Aorta (tissue), 5 donors: ENCODE measurements at regions not wholly inside any gene's neighbourhood (a gene's known extent, or its start where the extent isn't known, plus 50 kb on each side); places are given as distances from the start of the nearest gene placed in this dataset.

Source experiments
- ATAC-seq: fragments of 200-7000 bp; cut with Tn5 transposase; one replicate; pipeline ENCODE4 v1.9.1; 2022; ENCODE audit warnings: moderate library complexity; ENCODE audit not compliant: low FRiP score
- DNase-seq, 2 donors: peaks; one replicate each; pipeline ENCODE4 v3.0.0-alpha.2; 2020
- H3K27ac ChIP-seq, 2 donors: one replicate each; pipeline ENCODE4 v1.5.1; 2013; ENCODE audit warnings: low read length in 2 of 2, mild to moderate bottlenecking in 2 of 2, moderate library complexity in 2 of 2, control low read depth in 1 of 2, inconsistent platforms in 1 of 2, low read depth in 1 of 2
- H3K27me3 ChIP-seq, 2 donors: one replicate each; pipeline ENCODE4 v1.6.1; 2013; ENCODE audit warnings: control low read depth in 1 of 2, low read length in 1 of 2, mild to moderate bottlenecking in 1 of 2, moderate library complexity in 1 of 2; ENCODE audit not compliant: insufficient read depth in 2 of 2, control insufficient read depth in 1 of 2
- H3K36me3 ChIP-seq, 2 donors: one replicate each; pipeline ENCODE4 v1.6.1; 2013; ENCODE audit warnings: control low read depth in 1 of 2, low read length in 1 of 2, mild to moderate bottlenecking in 1 of 2; ENCODE audit not compliant: insufficient read depth in 2 of 2, control insufficient read depth in 1 of 2
- H3K4me1 ChIP-seq, 2 donors: one replicate each; pipeline ENCODE4 v1.6.1; 2013; ENCODE audit warnings: low read length in 2 of 2, control low read depth in 1 of 2, mild to moderate bottlenecking in 1 of 2, moderate library complexity in 1 of 2; ENCODE audit not compliant: insufficient read depth in 2 of 2, control insufficient read depth in 1 of 2
- H3K4me3 ChIP-seq, 2 donors: one replicate each; pipeline ENCODE4 v1.5.1; 2013; ENCODE audit warnings: low read length in 2 of 2, control low read depth in 1 of 2, mild to moderate bottlenecking in 1 of 2
- H3K9me3 ChIP-seq: one replicate; pipeline ENCODE4 v1.6.1; 2013; ENCODE audit warnings: mild to moderate bottlenecking, low read length; ENCODE audit not compliant: control insufficient read depth
- WGBS, 2 donors: extraction: QIAGEN DNeasy Blood & Tissue Kit; methylation state at CpG; one replicate each; pipeline ENCODE4 v1.1.7; 2013; 5-methylcytosine and 5-hydroxymethylcytosine counted together
- intact Hi-C, 2 donors: fragments of 100-400 bp; cut with DNase I; formaldehyde crosslinking; loops; one replicate each; pipeline versions ENCODE4 v1.14.2 to v1.15.0; 2022
- donor health status: healthy with polysubstance abuse.
- donor health status: Bipolar disorder and iron deficiency.
- donor health status: DM: no; HTN: no; CAD: no.
- donor health status: DM: no; HTN: no; CAD: no.
- donor health status: DM: yes; HTN: yes; CAD: no.

DNA sequence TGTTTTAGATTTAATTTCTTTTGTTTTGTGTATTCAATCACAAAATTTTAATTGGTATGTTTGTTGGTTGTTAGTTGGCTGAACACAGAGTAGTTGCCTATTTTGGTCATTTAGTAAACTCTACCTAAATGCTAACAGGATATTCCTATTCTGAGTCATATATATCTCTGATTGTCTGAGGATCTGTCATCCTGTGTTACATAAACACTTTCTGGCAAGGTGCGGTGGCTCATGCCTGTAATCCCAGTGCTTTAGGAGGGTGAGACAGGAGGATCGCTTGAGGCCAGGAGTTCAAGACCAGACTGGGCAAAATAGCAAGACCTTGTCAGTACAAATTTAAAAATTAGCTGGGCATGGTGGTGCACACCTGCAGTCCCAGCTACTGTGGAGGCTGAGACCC is 178.6 kb downstream of the PLCE1 start:
- peaks cover 0 to 3% of the 10 kb centered on the region in 2 donors for H3K4me1 ChIP-seq
- WGBS, 2 donors: 98 to 100% methylated on average over 2 of the region's 2 CpGs
- intact Hi-C loops: no loop called here
- no peak overlapping the region for H3K4me3 ChIP-seq
- H3K27ac ChIP-seq: no peak overlapping the region
- H3K36me3 ChIP-seq: no peaks in the 10 kb centered on the region
- no peaks in the 10 kb centered on the region for H3K9me3 ChIP-seq
- ATAC-seq: no peak
- H3K27me3 ChIP-seq: no peaks in the 10 kb centered on the region
- no peak for DNase-seq

- no peaks in the 10 kb centered on the region for H3K27me3 ChIP-seq
- no peak overlapping the region for H3K4me3 ChIP-seq
- DNase-seq (no peak), ATAC-seq (no peak)
- 75 to 80% methylated on average over 3 of the region's 3 CpGs for WGBS, 2 donors
- no peak overlapping the region for H3K27ac ChIP-seq
- no peaks in the 10 kb centered on the region for H3K36me3 ChIP-seq
- H3K4me1 ChIP-seq: peaks cover 0 to 8% of the 10 kb centered on the region in 2 donors
- intact Hi-C loops: no loop called here
- no peaks in the 10 kb centered on the region for H3K9me3 ChIP-seq
Observed at GRCh38 chr10:94173594-94173993, 179.9 kb downstream of the PLCE1 start.

DNA sequence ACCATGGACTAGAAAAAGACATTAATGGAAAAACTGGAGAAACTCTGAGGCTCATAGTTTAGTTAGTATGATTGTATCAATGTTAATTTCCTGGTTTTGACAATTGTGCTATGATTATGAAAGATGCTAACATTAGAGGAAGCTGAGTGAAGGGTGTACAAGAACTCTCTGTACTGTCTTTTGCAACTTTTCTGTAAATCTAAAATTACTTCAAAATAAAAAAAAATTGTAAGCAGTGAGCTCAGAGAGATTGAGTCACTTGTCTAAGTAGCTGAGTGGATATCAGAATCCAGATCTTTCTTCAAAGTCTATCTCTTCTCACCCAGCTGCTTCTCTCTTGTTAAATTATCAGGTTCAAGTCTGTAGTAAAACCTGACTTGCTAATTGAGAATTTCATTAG is 181.1 kb downstream of the PLCE1 start:
- Histone ChIP-seq H3K4me3 (no peak overlapping the region), H3K9me3 (no peaks in the 10 kb centered on the region), H3K27ac (no peak overlapping the region), H3K36me3 (no peaks in the 10 kb centered on the region), H3K4me1 (peaks cover 0 to 8% of the 10 kb centered on the region in 2 donors), H3K27me3 (no peaks in the 10 kb centered on the region)
- DNase-seq: no peak
- intact Hi-C loops: no loop called here
- no peak for ATAC-seq

DNA sequence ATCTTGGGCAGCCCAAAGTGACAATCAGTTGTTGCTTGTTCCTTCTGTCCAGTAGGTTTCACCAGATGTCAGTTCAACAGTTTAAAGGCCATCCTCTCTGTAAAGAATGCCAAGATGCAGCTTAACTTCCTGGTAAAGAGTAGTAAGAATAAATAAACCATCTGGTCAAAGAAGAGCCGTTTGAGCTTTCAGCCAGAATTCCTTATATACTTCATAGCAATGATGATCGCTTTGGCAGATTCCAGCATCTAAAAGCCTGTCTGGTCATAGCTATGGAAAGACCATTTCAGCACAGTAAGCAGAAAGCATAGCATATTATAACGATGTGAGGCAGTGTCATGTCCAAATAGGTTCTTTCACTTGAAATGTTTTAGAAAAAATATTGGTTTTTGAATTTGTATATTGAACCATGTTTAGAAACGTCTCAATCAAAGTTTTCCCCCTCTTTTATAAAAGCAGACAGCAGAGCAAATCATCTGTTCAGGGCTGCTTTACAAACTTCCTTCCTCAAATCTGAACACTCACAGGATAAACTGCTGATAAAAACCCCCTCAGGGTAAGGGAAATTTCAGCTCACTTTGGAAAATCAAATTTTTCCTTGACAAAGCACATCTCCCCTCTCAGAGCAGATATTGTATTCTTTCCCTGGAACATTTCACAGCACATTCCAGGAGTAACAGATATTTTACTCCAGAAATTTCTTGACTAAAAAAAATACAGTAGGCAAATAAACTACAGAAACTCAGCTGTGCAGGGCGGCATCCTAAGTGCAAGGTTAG is 184.1 kb downstream of the NOC3L start:
- no peaks in the 10 kb centered on the region for H3K9me3 ChIP-seq
- WGBS, 2 donors: 75 to 80% methylated on average over 5 of the region's 5 CpGs
- H3K36me3 ChIP-seq: no peaks in the 10 kb centered on the region
- no peak overlapping the region for H3K27ac ChIP-seq
- ATAC-seq (no peak), DNase-seq (no peak)
- no peak overlapping the region for H3K4me3 ChIP-seq
- no peaks in the 10 kb centered on the region for H3K27me3 ChIP-seq
- intact Hi-C loops: no loop called here
- H3K4me1 ChIP-seq: peaks cover 0 to 8% of the 10 kb centered on the region in 2 donors

DNA sequence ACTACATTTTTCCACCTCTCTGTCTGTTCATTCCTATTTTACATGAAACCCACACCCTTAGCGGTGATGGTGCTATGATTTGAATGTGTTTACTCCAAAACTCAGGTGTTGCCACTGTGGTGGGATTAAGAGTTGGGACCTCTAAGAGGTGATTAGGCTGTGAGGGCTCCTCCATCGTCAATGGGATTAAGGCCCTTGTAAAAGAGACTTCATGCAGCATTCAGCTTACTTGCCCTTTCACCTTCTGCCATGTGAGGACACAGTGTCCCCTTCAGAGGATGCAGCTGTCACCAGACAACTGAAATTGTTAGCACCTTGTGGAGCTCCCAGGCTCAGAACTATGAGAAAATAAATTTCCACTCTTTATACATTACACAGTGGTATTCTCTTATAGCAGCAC is 182.2 kb downstream of the NOC3L start:
- WGBS, 2 donors: 89 to 92% methylated on average over 2 of the region's 2 CpGs

DNA sequence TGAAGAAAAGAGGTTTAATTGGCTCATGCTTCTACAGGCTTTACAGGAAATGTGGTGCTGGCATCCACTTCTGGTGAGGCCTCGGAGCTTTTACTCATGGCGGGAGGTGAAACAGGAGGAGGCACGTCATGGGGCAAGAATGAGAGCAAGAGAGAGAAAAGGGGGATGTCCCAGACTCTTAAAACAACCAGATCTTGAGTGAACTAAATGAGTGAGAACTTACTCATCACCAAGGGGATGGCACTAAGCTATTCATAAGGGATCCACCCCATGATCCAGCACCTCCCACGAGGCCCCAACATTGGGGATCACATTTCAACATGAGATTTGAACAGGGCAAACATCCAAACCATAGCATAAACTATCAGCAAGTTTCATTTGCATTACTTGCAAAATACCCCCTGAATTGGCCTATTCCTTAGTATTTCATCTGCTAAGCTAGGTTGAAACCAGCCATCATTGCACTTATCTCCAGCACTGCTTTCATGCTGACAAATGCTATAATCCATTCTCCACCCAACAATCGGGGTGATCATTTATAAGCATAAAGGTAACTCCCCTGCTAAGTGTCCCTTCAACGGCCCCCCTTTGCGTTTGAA is 179.0 kb downstream of the NOC3L start:
- no peak for ATAC-seq
- Histone ChIP-seq H3K36me3 (peaks cover 0 to 3% of the 10 kb centered on the region in 2 donors), H3K9me3 (no peaks in the 10 kb centered on the region), H3K27me3 (no peaks in the 10 kb centered on the region), H3K27ac (no peak overlapping the region), H3K4me1 (no peaks in the 10 kb centered on the region), H3K4me3 (no peak overlapping the region)
- intact Hi-C loops: no loop called here
- DNase-seq: no peak
- WGBS, 2 donors: 95 to 96% methylated on average over 7 of the region's 7 CpGs

More for the DNA sequence above, 182.2 kb downstream of the NOC3L start:
- DNase-seq (no peak), ATAC-seq (no peak)
- Histone ChIP-seq H3K27ac (no peak overlapping the region), H3K4me3 (no peak overlapping the region), H3K36me3 (no peaks in the 10 kb centered on the region), H3K27me3 (no peaks in the 10 kb centered on the region), H3K4me1 (peaks cover 0 to 8% of the 10 kb centered on the region in 2 donors), H3K9me3 (no peaks in the 10 kb centered on the region)
- intact Hi-C loops: no loop called here

DNA sequence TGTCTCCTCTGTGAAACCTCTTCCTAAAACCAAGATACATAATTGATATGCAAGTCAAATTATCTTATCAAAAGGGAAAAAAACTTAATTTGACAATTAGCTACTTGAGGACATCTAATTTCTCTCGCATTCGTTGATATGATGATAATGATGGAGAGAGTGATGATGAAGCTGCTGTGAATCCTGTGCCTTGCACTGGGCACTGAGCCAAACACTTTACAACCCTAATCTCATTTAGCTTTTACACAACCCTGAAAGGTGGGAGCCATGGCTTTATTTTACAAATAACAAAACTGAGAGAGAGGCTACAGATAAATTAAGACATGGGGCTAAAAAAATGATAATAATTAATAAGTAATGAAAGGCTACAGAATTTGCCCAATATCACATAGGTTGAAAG is 176.0 kb downstream of the NOC3L start:
- 90 to 93% methylated on average over 2 of the region's 2 CpGs for WGBS, 2 donors
- no peaks in the 10 kb centered on the region for H3K27me3 ChIP-seq
- no peaks in the 10 kb centered on the region for H3K4me1 ChIP-seq
- H3K36me3 ChIP-seq: peaks cover 0 to 3% of the 10 kb centered on the region in 2 donors
- no peaks in the 10 kb centered on the region for H3K9me3 ChIP-seq
- intact Hi-C loops: no loop called here
- H3K4me3 ChIP-seq: no peak overlapping the region
- no peak overlapping the region for H3K27ac ChIP-seq
- no peak for DNase-seq
- no peak for ATAC-seq

DNA sequence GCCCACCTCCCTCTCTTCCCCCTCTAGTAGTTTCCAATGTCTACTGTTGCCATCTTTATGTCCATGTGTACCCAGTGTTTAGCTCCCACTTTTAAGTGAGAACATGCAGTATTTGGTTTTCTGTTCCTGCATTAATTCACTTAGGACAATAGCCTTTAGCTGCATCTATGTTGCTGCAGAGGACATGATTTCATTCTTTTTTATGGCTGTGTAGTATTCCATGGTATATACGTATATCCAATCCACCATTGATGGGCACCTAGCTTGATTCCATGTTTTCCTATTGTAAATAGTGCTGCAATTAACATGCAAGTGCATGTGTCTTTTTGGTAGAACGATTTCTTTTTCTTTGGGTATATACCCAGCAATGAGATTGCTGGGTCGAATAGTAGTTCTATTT is 170.4 kb downstream of the NOC3L start:
- 60 to 65% methylated on average over 3 of the region's 3 CpGs for WGBS, 2 donors
- DNase-seq (no peak), ATAC-seq (no peak)
- no peaks in the 10 kb centered on the region for H3K27me3 ChIP-seq
- no peaks in the 10 kb centered on the region for H3K9me3 ChIP-seq
- intact Hi-C loops: loop anchor here in 1 of 2 donors (5.0 kb wide), 1 partner anchor 45 kb away; no protein-coding TSS in a partner anchor
- H3K4me3 ChIP-seq: no peak overlapping the region
- H3K27ac ChIP-seq: no peak overlapping the region
- peaks cover 0 to 3% of the 10 kb centered on the region in 2 donors for H3K36me3 ChIP-seq
- peaks cover 4 to 11% of the 10 kb centered on the region in 2 donors for H3K4me1 ChIP-seq

DNA sequence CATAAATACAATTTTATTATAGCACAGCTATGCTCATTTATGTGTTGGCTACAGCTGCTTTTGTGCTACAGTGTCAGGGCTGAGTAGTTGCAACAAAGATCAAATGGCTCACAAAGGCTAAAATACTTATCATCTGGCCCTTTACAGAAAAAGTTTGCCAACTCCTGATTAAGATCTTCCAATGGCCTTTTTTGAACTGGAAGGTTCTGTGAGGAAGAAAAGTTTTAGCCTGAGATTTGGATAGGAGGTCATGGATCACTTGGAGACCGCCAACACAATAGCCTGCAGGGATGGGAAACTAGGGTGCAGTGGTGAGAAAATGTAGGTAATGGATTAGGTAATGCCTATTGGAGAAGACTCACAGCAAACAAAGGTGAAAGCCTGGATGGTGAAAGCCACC is 169.8 kb downstream of the NOC3L start:
- 44 to 54% methylated on average over 1 of the region's 1 CpG for WGBS, 2 donors
- ATAC-seq (no peak), DNase-seq (no peak)
- Histone ChIP-seq H3K4me1 (peaks cover 4 to 11% of the 10 kb centered on the region in 2 donors), H3K27me3 (no peaks in the 10 kb centered on the region), H3K27ac (peak overlapping the region in 1 of 2 donors; percentile 71), H3K36me3 (no peaks in the 10 kb centered on the region), H3K9me3 (no peaks in the 10 kb centered on the region), H3K4me3 (no peak overlapping the region)
- intact Hi-C loops: loop anchor here in 1 of 2 donors (5.0 kb wide), 1 partner anchor 46 kb away; no protein-coding TSS in a partner anchor
